ENCODE measurements at regions not wholly inside any gene's neighbourhood (a gene's known extent, or its start where the extent isn't known, plus 50 kb on each side); places are given as distances from the start of the nearest gene placed in this dataset.

- DNase-seq, result no peak
Measured at GRCh38 chr4:17286752-17287460, 225.0 kb downstream of the QDPR start.

GRCh38 chr4:17285747-17286146 lies 226.1 kb downstream of the QDPR start:
- DNase-seq, result no peak

GRCh38 chr4:17284323-17285175 lies 227.3 kb downstream of the QDPR start:
- no peak for DNase-seq

- no peak for DNase-seq
Measured at GRCh38 chr4:17283832-17284231, 228.1 kb downstream of the QDPR start.

- no peak for DNase-seq
Measured at GRCh38 chr4:17283251-17283650, 228.6 kb downstream of the QDPR start.

GRCh38 chr4:17280261-17281018 lies 231.4 kb downstream of the QDPR start:
- no peak for DNase-seq

- DNase-seq, result no peak
Measured at GRCh38 chr4:17276776-17277175, 235.1 kb downstream of the QDPR start.

- DNase-seq, result no peak
Measured at GRCh38 chr4:17275836-17276235, 236.1 kb downstream of the QDPR start.

- no peak for DNase-seq
Measured at GRCh38 chr4:17273047-17273446, 238.8 kb downstream of the QDPR start.

GRCh38 chr4:17272154-17272553 lies 239.7 kb downstream of the QDPR start:
- DNase-seq, result no peak

- no peak for DNase-seq
Measured at GRCh38 chr4:17265653-17266052, 246.2 kb downstream of the QDPR start.

GRCh38 chr4:17265139-17265538 lies 246.8 kb downstream of the QDPR start:
- DNase-seq, result no peak

- DNase-seq, result no peak
Measured at GRCh38 chr4:17260166-17260907, 251.6 kb downstream of the QDPR start.

GRCh38 chr4:17258106-17258505 lies 253.8 kb downstream of the QDPR start:
- DNase-seq, result no peak

GRCh38 chr4:17252131-17252530 lies 259.8 kb downstream of the QDPR start:
- no peak for DNase-seq

- DNase-seq, result no peak
Measured at GRCh38 chr4:17251101-17251500, 260.8 kb downstream of the QDPR start.

- DNase-seq, result no peak
Measured at GRCh38 chr4:17250591-17250990, 261.3 kb downstream of the QDPR start.

- DNase-seq, result no peak
Measured at GRCh38 chr4:17246656-17247055, 265.2 kb downstream of the QDPR start.

GRCh38 chr4:17241835-17242234 lies 270.1 kb downstream of the QDPR start:
- no peak for DNase-seq

GRCh38 chr4:17238633-17239032 lies 273.3 kb downstream of the QDPR start:
- no peak for DNase-seq

- DNase-seq, result no peak
Measured at GRCh38 chr4:17236686-17237085, 275.2 kb downstream of the QDPR start.

- no peak for DNase-seq
Measured at GRCh38 chr4:17234678-17235077, 277.2 kb downstream of the QDPR start.

Measured in stimulated activated CD4-positive, alpha-beta T cell treated with anti-CD3 and anti-CD28 coated beads, Interleukin-4, amount 100 ng/mL, for 4 hours (primary cell).